H1 (cell line): ENCODE measurements at regions not wholly inside any gene's neighbourhood (a gene's known extent, or its start where the extent isn't known, plus 50 kb on each side); places are given as distances from the start of the nearest gene placed in this dataset.

Experiments
- CTCF ChIA-PET: fragments of 300-600 bp; sonication (Branson Sonifier 250); formaldehyde crosslinking; loops from one replicate; lab custom pipeline; 2021; ENCODE audit not compliant: partially characterized antibody; lab: Charles Lee
- POLR2A ChIA-PET: fragments of 300-600 bp; sonication (Branson Sonifier 250); formaldehyde crosslinking; loops from one replicate; lab custom pipeline; 2021; ENCODE audit warnings: inconsistent platforms; ENCODE audit not compliant: partially characterized antibody; lab: Charles Lee
- DNase-seq, 2 experiments: peaks; one replicate each; pipeline versions ENCODE4 v3.0.0 to v3.0.0-alpha.2; 2010 to 2022; ENCODE audit warnings: low spot score in 2 of 2, low read depth in 1 of 2, mixed read lengths in 1 of 2
- FAIRE-seq: peaks from 2 replicates; lab custom pipeline; 2011; peaks lifted over from hg19 to GRCh38; lab: Jason Lieb, UNC
- H2AFZ ChIP-seq: 2 replicates; pipeline ENCODE4 v1.8.1; 2012; ENCODE audit warnings: low read length, inconsistent platforms
- H2AK5ac ChIP-seq: 2 replicates; pipeline ENCODE4 v1.6.1; 2013; ENCODE audit warnings: low read depth, low read length
- H2BK120ac ChIP-seq: replicated peaks from 2 replicates; pipeline ENCODE3; 2013; ENCODE audit warnings: low read depth, low read length, inconsistent platforms
- H2BK12ac ChIP-seq: 2 replicates; pipeline ENCODE4 v1.6.1; 2013; ENCODE audit warnings: low read depth, low read length
- H2BK15ac ChIP-seq: 2 replicates; pipeline ENCODE4 v1.6.1; 2013; ENCODE audit warnings: low read length
- H2BK20ac ChIP-seq: 2 replicates; pipeline ENCODE4 v1.6.1; 2013; ENCODE audit warnings: low read length
- H2BK5ac ChIP-seq: 2 replicates; pipeline ENCODE4 v1.6.1; 2013; ENCODE audit warnings: low read depth, low read length
- H3K14ac ChIP-seq: 2 replicates; pipeline ENCODE4 v1.6.1; 2013; ENCODE audit warnings: inconsistent platforms; ENCODE audit not compliant: insufficient read length
- H3K18ac ChIP-seq: 2 replicates; pipeline ENCODE4 v1.6.1; 2013; ENCODE audit warnings: low read length; ENCODE audit errors: extremely low read depth
- H3K23ac ChIP-seq: 2 replicates; pipeline ENCODE4 v1.6.1; 2013; ENCODE audit warnings: inconsistent platforms; ENCODE audit not compliant: insufficient read length
- H3K23me2 ChIP-seq: 2 replicates; pipeline ENCODE4 v1.6.1; 2013; ENCODE audit warnings: low read depth, low read length
- H3K27ac ChIP-seq: 2 replicates; pipeline ENCODE4 v1.6.1; 2011; ENCODE audit warnings: low read depth, low read length, inconsistent platforms
- H3K27me3 ChIP-seq, 4 experiments: replicated peaks in 1 of 4; 1 replicate in 1 of 4; 2 replicates in 3 of 4; pipeline versions ENCODE4 v1.6.1 to v1.8.1; 2011 to 2013; ENCODE audit warnings: low read length in 3 of 4, mild to moderate bottlenecking in 3 of 4, inconsistent platforms in 2 of 4, mixed read lengths in 2 of 4, moderate library complexity in 1 of 4; ENCODE audit not compliant: control insufficient read depth in 3 of 4, insufficient read depth in 3 of 4; ENCODE audit errors: extremely low read depth in 1 of 4
- H3K36me3 ChIP-seq, 4 experiments: 2 replicates each; pipeline versions ENCODE4 v1.6.1 to v1.8.1; 2011 to 2013; ENCODE audit warnings: mild to moderate bottlenecking in 4 of 4, low read length in 3 of 4, moderate library complexity in 2 of 4, control low read depth in 1 of 4, inconsistent platforms in 1 of 4; ENCODE audit not compliant: insufficient read depth in 4 of 4, control insufficient read depth in 2 of 4
- H3K4ac ChIP-seq: replicated peaks from 2 replicates; pipeline ENCODE3; 2013; ENCODE audit warnings: low read length, low read depth, mixed read lengths, inconsistent platforms; ENCODE audit not compliant: insufficient read length
- H3K4me1 ChIP-seq, 4 experiments: replicated peaks in 1 of 4; 1 replicate in 1 of 4; 2 replicates in 3 of 4; pipeline versions ENCODE4 v1.6.1 to v1.8.1; 2011 to 2013; ENCODE audit warnings: low read length in 3 of 4, inconsistent platforms in 2 of 4, mixed read lengths in 1 of 4; ENCODE audit not compliant: insufficient read depth in 4 of 4, control insufficient read depth in 3 of 4
- H3K4me2 ChIP-seq, 2 experiments: 2 replicates each; pipeline versions ENCODE4 v1.6.1 to v1.8.1; 2011 to 2013; ENCODE audit warnings: low read depth in 2 of 2, low read length in 2 of 2, control low read depth in 1 of 2, inconsistent platforms in 1 of 2, mild to moderate bottlenecking in 1 of 2; ENCODE audit not compliant: insufficient read depth in 1 of 2
- H3K4me3 ChIP-seq, 4 experiments: fragments of 200-600, 300-600 bp in 1 of 4; sonication (generic), shearing (Covaris generic), sonication (Bioruptor Twin) in 1 of 4; 2 replicates each; pipeline versions ENCODE4 v1.5.1 to v1.8.1; 2011 to 2016; ENCODE audit warnings: low read length in 4 of 4, low read depth in 3 of 4, control low read depth in 2 of 4, inconsistent platforms in 2 of 4, mild to moderate bottlenecking in 2 of 4, mixed read lengths in 1 of 4, moderate library complexity in 1 of 4; ENCODE audit not compliant: insufficient read depth in 2 of 4; ENCODE audit errors: extremely low read depth in 1 of 4
- H3K56ac ChIP-seq: replicated peaks from 2 replicates; pipeline ENCODE3; 2013; ENCODE audit warnings: low read depth, mild to moderate bottlenecking, mixed read lengths, low read length, inconsistent platforms; ENCODE audit not compliant: insufficient read length
- H3K79me1 ChIP-seq: 2 replicates; pipeline ENCODE4 v1.6.1; 2013; ENCODE audit warnings: low read depth, low read length, control low read depth
- H3K79me2 ChIP-seq, 2 experiments: 2 replicates each; pipeline versions ENCODE4 v1.6.1 to v1.8.1; 2012 to 2013; ENCODE audit warnings: low read length in 2 of 2, mild to moderate bottlenecking in 2 of 2, inconsistent platforms in 1 of 2; ENCODE audit not compliant: insufficient read depth in 2 of 2, control insufficient read depth in 1 of 2
- H3K9ac ChIP-seq, 4 experiments: replicated peaks in 1 of 4; 1 replicate in 1 of 4; 2 replicates in 3 of 4; pipeline versions ENCODE4 v1.6.1 to v1.8.1; 2011 to 2013; ENCODE audit warnings: low read depth in 3 of 4, low read length in 3 of 4, control low read depth in 2 of 4, mild to moderate bottlenecking in 2 of 4, moderate library complexity in 2 of 4, inconsistent platforms in 1 of 4; ENCODE audit errors: extremely low read depth in 1 of 4
- H3K9me3 ChIP-seq, 2 experiments: 2 replicates each; pipeline versions ENCODE4 v1.6.1 to v1.8.1; 2012 to 2013; ENCODE audit warnings: mild to moderate bottlenecking in 2 of 2, moderate library complexity in 2 of 2, control low read depth in 1 of 2, inconsistent platforms in 1 of 2, low read depth in 1 of 2, low read length in 1 of 2, mixed read lengths in 1 of 2; ENCODE audit not compliant: insufficient read depth in 2 of 2
- H4K20me1 ChIP-seq, 2 experiments: replicated peaks in 1 of 2; 2 replicates each; pipeline versions ENCODE3 to v1.8.1; 2011 to 2013; ENCODE audit warnings: inconsistent platforms in 2 of 2, low read length in 2 of 2, mild to moderate bottlenecking in 1 of 2; ENCODE audit not compliant: insufficient read depth in 2 of 2, control insufficient read depth in 1 of 2
- H4K5ac ChIP-seq: 2 replicates; pipeline ENCODE4 v1.6.1; 2013; ENCODE audit warnings: low read length, low read depth, mixed read lengths, inconsistent platforms; ENCODE audit not compliant: insufficient read length
- H4K8ac ChIP-seq: 2 replicates; pipeline ENCODE4 v1.8.0; 2013; ENCODE audit warnings: mild to moderate bottlenecking, moderate library complexity, low read length, inconsistent platforms; ENCODE audit not compliant: insufficient read depth; ENCODE audit errors: extremely low read depth
- H4K91ac ChIP-seq: replicated peaks from 2 replicates; pipeline ENCODE3; 2013; ENCODE audit warnings: low read length, mixed read lengths, inconsistent platforms; ENCODE audit not compliant: insufficient read length
- CBX5 ChIP-seq: fragments of 300-800, 300-1000 bp; sonication (generic); IDR thresholded peaks from 2 replicates; pipeline ENCODE4 v1.7.1; 2016; ENCODE audit warnings: antibody characterized with exemption, low read length, low read depth
- CEBPB ChIP-seq: IDR thresholded peaks from 2 replicates; pipeline ENCODE4 v1.6.1; 2012; ENCODE audit warnings: low read depth, low read length
- E2F6 ChIP-seq: IDR thresholded peaks from 2 replicates; pipeline ENCODE4 v1.6.1; 2012; ENCODE audit warnings: inconsistent platforms
- FOSL1 ChIP-seq: IDR thresholded peaks from 2 replicates; pipeline ENCODE4 v1.6.1; 2011; ENCODE audit warnings: mild to moderate bottlenecking, low read depth, low read length, moderate library complexity; ENCODE audit not compliant: insufficient read depth
- HDAC2 ChIP-seq, 2 experiments: fragments of 300-600 bp in 1 of 2; sonication (generic) in 1 of 2; IDR thresholded peaks; 2 replicates each; pipeline ENCODE4 v1.6.1; 2011 to 2012; ENCODE audit warnings: low read depth in 2 of 2, low read length in 2 of 2, mild to moderate bottlenecking in 2 of 2, moderate library complexity in 2 of 2, borderline replicate concordance in 1 of 2, inconsistent platforms in 1 of 2
- JUN ChIP-seq: IDR thresholded peaks from 2 replicates; pipeline ENCODE4 v1.6.1; 2011; ENCODE audit warnings: low read depth, mild to moderate bottlenecking, improper control_type of control experiment, low read length
- NRF1 ChIP-seq: IDR thresholded peaks from 2 replicates; pipeline ENCODE4 v1.6.1; 2011; ENCODE audit warnings: mild to moderate bottlenecking, low read depth, low read length, improper control_type of control experiment
- PHF8 ChIP-seq: fragments of 200-600 bp; sonication (generic); conservative IDR thresholded peaks from 2 replicates; pipeline ENCODE4 v1.7.1; 2012; ENCODE audit warnings: low read depth, mild to moderate bottlenecking, inconsistent platforms, low read length, moderate library complexity
- RBBP5 ChIP-seq: IDR thresholded peaks from 2 replicates; pipeline ENCODE4 v1.7.1; 2012; ENCODE audit warnings: low read depth, mild to moderate bottlenecking, inconsistent platforms, low read length, moderate library complexity, borderline replicate concordance
- RFX5 ChIP-seq: IDR thresholded peaks from 2 replicates; pipeline ENCODE4 v1.6.1; 2011; ENCODE audit warnings: low read depth, low read length, improper control_type of control experiment, borderline replicate concordance
- YY1 ChIP-seq: IDR thresholded peaks from 2 replicates; pipeline ENCODE4 v1.6.1; 2011; ENCODE audit warnings: low read depth, mild to moderate bottlenecking, low read length
- WGBS, 2 experiments: shearing (Covaris generic) in 1 of 2; methylation state at CpG; one replicate each; pipeline versions ENCODE4 v1.1.6 to v1.1.7; 2013 to 2015; ENCODE audit warnings: low lambda C conversion rate in 2 of 2, mixed read lengths in 2 of 2, inconsistent platforms in 1 of 2, low coverage in 1 of 2, missing lambda C conversion rate in 1 of 2; ENCODE audit not compliant: insufficient replicate concordance in 2 of 2, insufficient coverage in 1 of 2, insufficient read length in 1 of 2; ENCODE audit errors: extremely low coverage in 1 of 2, missing lambda C conversion rate in 1 of 2; 5-methylcytosine and 5-hydroxymethylcytosine counted together
- TF ChIP-seq, protein P1 (sequence below): IDR thresholded peaks from 2 replicates; pipeline ENCODE4 v1.6.1; 2012; ENCODE audit warnings: low read length, inconsistent platforms

- H3K23me2 ChIP-seq, result no peaks in the 10 kb centered on the region
- H2AFZ ChIP-seq, result no peak overlapping the region
- no peak overlapping the region for H2BK15ac ChIP-seq
- no peak overlapping the region for H4K5ac ChIP-seq
- POLR2A ChIA-PET, result no interaction called here
- H3K56ac ChIP-seq, result no peak overlapping the region
- no peak overlapping the region for H3K14ac ChIP-seq
- no peak overlapping the region for H4K91ac ChIP-seq
- H3K9me3 ChIP-seq, result no peaks in the 10 kb centered on the region
- H3K79me2 ChIP-seq, result no peaks in the 10 kb centered on the region
- H3K9ac ChIP-seq, result no peak overlapping the region
- no peak overlapping the region for H3K18ac ChIP-seq
- no peak for TF ChIP-seq JUN
- no peak for TF ChIP-seq PHF8
- TF ChIP-seq FOSL1, result no peak
- no peak for TF ChIP-seq NRF1
- TF ChIP-seq RFX5, result no peak
- TF ChIP-seq, protein P1, sequence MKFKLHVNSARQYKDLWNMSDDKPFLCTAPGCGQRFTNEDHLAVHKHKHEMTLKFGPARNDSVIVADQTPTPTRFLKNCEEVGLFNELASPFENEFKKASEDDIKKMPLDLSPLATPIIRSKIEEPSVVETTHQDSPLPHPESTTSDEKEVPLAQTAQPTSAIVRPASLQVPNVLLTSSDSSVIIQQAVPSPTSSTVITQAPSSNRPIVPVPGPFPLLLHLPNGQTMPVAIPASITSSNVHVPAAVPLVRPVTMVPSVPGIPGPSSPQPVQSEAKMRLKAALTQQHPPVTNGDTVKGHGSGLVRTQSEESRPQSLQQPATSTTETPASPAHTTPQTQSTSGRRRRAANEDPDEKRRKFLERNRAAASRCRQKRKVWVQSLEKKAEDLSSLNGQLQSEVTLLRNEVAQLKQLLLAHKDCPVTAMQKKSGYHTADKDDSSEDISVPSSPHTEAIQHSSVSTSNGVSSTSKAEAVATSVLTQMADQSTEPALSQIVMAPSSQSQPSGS, result no peak
- no peak for TF ChIP-seq E2F6
- TF ChIP-seq CEBPB, result no peak
- TF ChIP-seq YY1, result no peak
- TF ChIP-seq HDAC2 (IDR thresholded peaks at IDR 0.05; ENCODE audit: borderline replicate concordance in 1 of 2, low read depth in 2 of 2, low read length in 2 of 2), result no peak
- no peak for TF ChIP-seq CBX5
- no peak for TF ChIP-seq RBBP5
- H2BK12ac ChIP-seq, result no peak overlapping the region
- no peak overlapping the region for H2AK5ac ChIP-seq
- WGBS, 2 experiments, result 85 to 100% methylated on average over 2 to 7 of the region's 7 CpGs
- no peak overlapping the region for H3K4me2 ChIP-seq
- no peaks in the 10 kb centered on the region for H4K20me1 ChIP-seq
- no peaks in the 10 kb centered on the region for H3K27me3 ChIP-seq
- FAIRE-seq (no peak), DNase-seq (no peak)
- H4K8ac ChIP-seq, result no peak overlapping the region
- no peaks in the 10 kb centered on the region for H3K79me1 ChIP-seq
- no peak overlapping the region for H2BK5ac ChIP-seq
- no peak overlapping the region for H3K27ac ChIP-seq
- no peak overlapping the region for H2BK20ac ChIP-seq
- no peak overlapping the region for H3K4me3 ChIP-seq
- H3K23ac ChIP-seq, result no peak overlapping the region
- no peak overlapping the region for H2BK120ac ChIP-seq
- no peak overlapping the region for H3K4ac ChIP-seq
- CTCF ChIA-PET, result no interaction called here
- H3K36me3 ChIP-seq, result no peaks in the 10 kb centered on the region
- no peaks in the 10 kb centered on the region for H3K4me1 ChIP-seq
These were observed 259.4 kb upstream of the BRINP3 start for GRCh38 chr1:190736971-190737590.
